GM19035 (cell line): ENCODE measurements at regions not wholly inside any gene's neighbourhood (a gene's known extent, or its start where the extent isn't known, plus 50 kb on each side); places are given as distances from the start of the nearest gene placed in this dataset.

Source experiments
- ATAC-seq: cut with Tn5 transposase; IDR thresholded peaks from one replicate; pipeline ENCODE4 v1.9.1; 2021; ENCODE audit not compliant: unreplicated experiment

- no peak for ATAC-seq
These were observed 105.4 kb upstream of the F3 start for GRCh38 chr1:94646786-94647555.

GRCh38 chr1:94646141-94646643, 104.6 kb upstream of the F3 start:
- no peak for ATAC-seq

- no peak for ATAC-seq
These were observed 102.8 kb upstream of the F3 start for GRCh38 chr1:94644352-94644751.

- ATAC-seq, result no peak
These were observed 102.3 kb upstream of the F3 start for GRCh38 chr1:94643819-94644218.

GRCh38 chr1:94642617-94643321, 101.2 kb upstream of the F3 start:
- ATAC-seq, result no peak

- ATAC-seq, result no peak
These were observed 100.4 kb upstream of the F3 start for GRCh38 chr1:94641990-94642389.

GRCh38 chr1:94640125-94640524, 98.6 kb upstream of the F3 start:
- ATAC-seq, result no peak

GRCh38 chr1:94637121-94637520, 95.6 kb upstream of the F3 start:
- ATAC-seq, result no peak

- no peak for ATAC-seq
These were observed 95.1 kb upstream of the F3 start for GRCh38 chr1:94636624-94637023.

GRCh38 chr1:94636100-94636499, 94.5 kb upstream of the F3 start:
- ATAC-seq, result no peak

- ATAC-seq, result no peak
These were observed 93.4 kb upstream of the F3 start for GRCh38 chr1:94634977-94635416.

GRCh38 chr1:94633051-94633450, 91.5 kb upstream of the F3 start:
- ATAC-seq, result no peak

GRCh38 chr1:94629259-94630181, 88.0 kb upstream of the F3 start:
- no peak for ATAC-seq

GRCh38 chr1:94628499-94628843, 86.9 kb upstream of the F3 start:
- ATAC-seq, result no peak

- ATAC-seq, result no peak
These were observed 86.4 kb upstream of the F3 start for GRCh38 chr1:94627771-94628498.

- no peak for ATAC-seq
These were observed 82.6 kb upstream of the F3 start for GRCh38 chr1:94624203-94624602.

GRCh38 chr1:94623560-94624148, 82.1 kb upstream of the F3 start:
- ATAC-seq, result no peak

- ATAC-seq, result no peak
These were observed 81.2 kb upstream of the F3 start for GRCh38 chr1:94622757-94623156.

- no peak for ATAC-seq
These were observed 80.2 kb upstream of the F3 start for GRCh38 chr1:94621802-94622201.

- no peak for ATAC-seq
These were observed 79.8 kb upstream of the F3 start for GRCh38 chr1:94621395-94621794.
